GM19463 (cell line): ENCODE measurements at regions not wholly inside any gene's neighbourhood (a gene's known extent, or its start where the extent isn't known, plus 50 kb on each side); places are given as distances from the start of the nearest gene placed in this dataset.
"Not testable (repeated sequence)": the region's sequence is repeated elsewhere in the genome, so short reads cannot be mapped to it uniquely, and the experiment has no call there.

Source experiments
- ATAC-seq: cut with Tn5 transposase; IDR thresholded peaks from one replicate; pipeline ENCODE4 v1.9.1; 2021; ENCODE audit warnings: mild to moderate bottlenecking, moderate library complexity; ENCODE audit not compliant: unreplicated experiment

GRCh38 chr9:2439957-2440356 lies 181.6 kb upstream of the VLDLR start:
- ATAC-seq = no peak

- ATAC-seq = not testable (repeated sequence)
These were observed 177.7 kb upstream of the VLDLR start for GRCh38 chr9:2443933-2444332.

DNA sequence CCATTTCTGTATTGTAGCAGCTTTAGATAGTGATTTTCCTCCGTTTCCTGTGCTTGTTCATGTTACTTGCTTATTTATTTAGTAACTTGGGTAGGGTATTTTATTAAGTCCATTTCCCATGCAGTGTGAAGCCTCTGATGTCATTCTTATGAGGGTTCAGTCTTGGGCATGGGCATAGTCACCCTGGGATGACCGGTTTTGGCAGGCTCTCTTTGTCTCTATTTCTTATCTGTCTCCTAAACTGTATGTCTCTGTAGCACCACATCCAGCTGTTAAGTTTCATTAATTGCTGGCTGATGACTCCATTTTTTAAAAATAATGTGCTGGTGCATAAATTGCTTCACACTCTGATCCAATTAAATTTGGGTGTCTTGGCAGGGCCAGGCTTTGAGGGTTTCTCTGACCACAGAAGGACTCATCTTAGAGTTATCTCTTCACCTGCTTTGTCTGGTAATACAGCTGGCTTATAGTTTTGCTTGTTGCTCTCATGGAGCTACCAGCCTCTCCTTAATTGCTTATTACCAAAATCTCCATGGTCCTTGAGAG lies 173.3 kb upstream of the VLDLR start:
- no peak for ATAC-seq

DNA sequence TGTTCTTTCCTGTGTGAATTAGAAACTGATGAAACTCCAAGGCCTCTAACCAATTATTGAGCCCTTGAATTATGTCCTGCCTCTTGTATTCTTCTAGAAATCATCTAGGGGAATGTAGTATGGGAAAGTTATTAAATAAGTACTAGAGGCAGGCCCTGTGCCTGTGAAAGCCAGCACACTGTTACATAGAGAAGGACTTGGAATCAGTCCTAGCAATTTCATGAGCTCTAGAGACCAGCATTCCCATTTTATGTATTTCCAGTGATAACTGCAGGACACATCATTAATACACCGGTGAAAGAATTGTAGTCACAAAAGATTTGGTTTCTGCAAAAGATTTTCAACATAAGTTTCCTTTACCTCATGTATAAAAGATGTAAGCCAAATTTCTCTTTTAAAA lies 168.5 kb upstream of the VLDLR start:
- no peak for ATAC-seq

DNA sequence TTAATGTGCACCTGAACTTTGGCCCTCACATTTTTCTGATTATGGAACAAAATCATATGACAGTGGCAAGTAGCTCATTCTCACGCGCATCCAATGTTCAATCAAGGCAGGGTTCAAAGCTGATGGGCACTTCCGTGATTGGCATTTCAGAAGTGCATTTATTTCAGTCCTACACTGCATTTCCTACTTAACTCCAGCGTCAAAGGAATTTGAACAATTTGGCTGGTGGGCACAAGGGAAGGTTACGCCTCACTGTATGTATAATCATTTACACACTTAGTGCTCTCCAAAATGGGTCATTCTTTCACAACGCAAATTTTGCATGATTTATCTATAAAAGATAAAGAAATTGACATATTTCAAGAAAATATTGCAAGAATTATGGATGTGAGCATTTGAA lies 167.9 kb upstream of the VLDLR start:
- ATAC-seq = no peak

GRCh38 chr9:2459756-2460155 lies 161.8 kb upstream of the VLDLR start:
- no peak for ATAC-seq

DNA sequence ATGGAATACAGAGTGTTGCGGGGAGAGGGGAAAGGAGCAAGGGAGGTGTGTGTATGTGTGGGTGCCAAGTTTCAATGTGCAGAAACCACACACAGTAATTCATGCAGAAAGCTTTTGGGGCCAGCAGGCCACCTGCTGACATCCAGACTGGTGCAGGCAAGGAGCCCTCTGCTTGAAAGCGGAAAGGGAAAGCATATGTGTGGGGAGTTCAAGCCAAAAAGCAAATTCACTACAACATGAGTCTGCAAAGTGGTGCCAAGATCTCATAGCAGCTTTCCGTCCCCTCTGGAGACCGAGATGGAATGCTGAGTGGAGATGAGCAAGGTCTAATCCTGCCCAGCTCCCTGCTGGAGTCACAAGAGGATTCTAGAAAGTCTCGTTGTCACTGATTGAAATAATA lies 159.7 kb upstream of the VLDLR start:
- ATAC-seq = no peak

DNA sequence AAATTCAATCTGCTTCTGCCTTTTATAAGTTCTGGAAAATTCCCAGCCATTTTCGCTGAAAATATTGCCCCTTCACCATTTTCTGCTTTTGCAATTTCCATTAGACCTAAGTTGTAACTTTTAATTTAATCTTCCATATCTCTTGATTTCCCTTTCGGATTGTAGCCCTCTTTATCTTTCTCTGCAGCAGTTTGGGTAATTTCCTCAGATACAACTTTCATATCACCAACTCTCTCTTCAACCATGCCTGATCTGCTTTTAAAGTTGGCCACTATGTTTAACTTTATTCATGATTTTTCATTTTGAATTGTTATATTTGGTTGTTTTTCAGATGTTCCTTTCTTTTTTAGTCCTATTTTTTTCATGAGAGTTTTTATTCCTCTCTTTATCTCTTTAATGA lies 157.0 kb upstream of the VLDLR start:
- ATAC-seq = no peak

DNA sequence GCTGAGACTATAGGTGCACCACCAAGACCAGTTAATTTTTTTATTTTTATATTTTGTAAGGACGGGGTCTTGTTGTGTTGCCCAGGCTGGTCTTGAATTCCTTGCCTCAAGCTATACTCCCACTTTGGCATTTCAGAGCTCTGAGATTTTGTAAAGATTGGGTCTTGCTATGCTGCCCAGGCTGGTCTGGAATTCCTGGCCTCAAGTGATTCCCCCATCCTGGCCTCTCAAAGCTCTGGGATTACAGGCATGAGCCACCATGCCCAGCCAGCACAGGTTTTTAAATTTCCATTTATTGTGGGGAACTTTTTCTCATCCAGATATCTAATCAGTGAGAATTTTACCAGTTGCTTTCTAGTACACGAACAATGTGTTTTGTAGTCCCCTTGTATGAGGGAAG lies 156.1 kb upstream of the VLDLR start:
- no peak for ATAC-seq

- peak; percentile 98 for ATAC-seq
These were observed 155.6 kb upstream of the VLDLR start for GRCh38 chr9:2465921-2466460.

GRCh38 chr9:2466703-2467102 lies 154.9 kb upstream of the VLDLR start:
- no peak for ATAC-seq

GRCh38 chr9:2469681-2470221 lies 151.8 kb upstream of the VLDLR start:
- ATAC-seq = peak; percentile 28

GRCh38 chr9:2473681-2474080 lies 147.9 kb upstream of the VLDLR start:
- ATAC-seq = no peak

GRCh38 chr9:2477755-2478154 lies 143.8 kb upstream of the VLDLR start:
- no peak for ATAC-seq

DNA sequence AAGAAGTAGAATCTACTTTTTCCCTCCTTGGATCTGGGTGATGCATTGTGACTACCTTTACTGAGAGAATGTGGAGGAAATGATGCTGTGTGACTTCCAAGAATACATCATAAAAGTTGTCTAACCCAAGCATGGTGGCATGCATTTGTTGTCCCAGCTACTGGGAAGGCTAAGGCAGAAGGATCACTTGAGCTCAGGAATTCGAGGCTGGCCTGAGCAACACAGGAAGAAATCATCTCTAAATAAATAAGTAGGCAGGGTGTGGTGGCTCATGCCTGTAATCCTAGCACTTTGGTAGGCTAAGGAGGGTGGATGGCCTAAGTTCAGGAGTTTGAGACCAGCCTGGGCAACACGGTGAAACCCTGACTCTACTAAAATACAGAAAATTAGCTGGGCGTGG lies 143.2 kb upstream of the VLDLR start:
- ATAC-seq = no peak

DNA sequence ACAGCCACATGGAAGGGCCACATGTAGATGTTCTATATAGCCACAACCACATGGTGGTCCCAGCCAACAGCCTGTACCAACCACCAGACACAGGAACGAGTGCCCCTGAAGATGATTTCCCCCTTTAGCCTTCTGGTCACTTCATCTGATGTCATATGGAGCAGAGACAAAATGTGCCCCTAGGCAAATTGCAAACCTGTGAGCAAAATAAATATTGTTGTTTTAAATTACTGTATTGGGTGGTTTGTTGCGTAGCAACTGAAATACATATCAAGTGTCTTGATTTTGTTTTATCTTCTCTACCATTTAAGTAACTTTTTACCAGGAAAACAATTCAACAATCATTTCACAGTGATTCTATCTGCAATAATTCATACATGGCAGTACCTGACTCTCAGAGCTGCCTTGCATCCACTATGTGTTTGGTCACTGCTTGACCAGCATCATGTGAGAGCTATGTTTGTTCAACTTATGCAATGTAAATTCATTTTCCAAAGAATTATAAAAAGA lies 142.5 kb upstream of the VLDLR start:
- ATAC-seq = no peak

DNA sequence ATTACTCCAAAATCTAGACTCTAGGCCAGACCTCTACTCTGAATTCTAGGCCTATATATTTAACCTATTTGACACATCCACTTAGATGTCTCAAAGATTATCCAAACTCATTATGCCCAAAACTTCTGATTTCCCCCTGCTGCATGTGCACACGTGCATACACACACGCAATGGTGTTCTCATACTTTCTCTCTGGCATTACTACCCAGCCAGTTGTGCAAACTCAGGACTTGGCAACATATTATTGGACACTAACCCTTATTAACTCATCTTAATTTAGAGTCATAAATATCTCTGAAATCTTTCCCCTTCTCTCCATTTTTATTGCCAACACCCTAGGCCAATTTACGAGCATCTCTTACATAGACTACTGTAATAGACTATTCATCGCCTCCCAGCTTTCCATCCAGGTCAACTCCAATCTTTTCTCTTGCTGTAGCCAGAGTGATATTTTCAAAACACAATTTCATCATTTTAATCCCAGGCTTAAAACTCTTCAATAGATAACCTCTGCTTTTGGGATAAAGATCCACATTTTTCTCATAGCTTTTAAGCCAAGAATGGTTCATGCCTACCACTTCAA lies 141.2 kb upstream of the VLDLR start:
- no peak for ATAC-seq

- no peak for ATAC-seq
These were observed 140.4 kb upstream of the VLDLR start for GRCh38 chr9:2481216-2481615.

- ATAC-seq = no peak
These were observed 134.6 kb upstream of the VLDLR start for GRCh38 chr9:2486988-2487387.

DNA sequence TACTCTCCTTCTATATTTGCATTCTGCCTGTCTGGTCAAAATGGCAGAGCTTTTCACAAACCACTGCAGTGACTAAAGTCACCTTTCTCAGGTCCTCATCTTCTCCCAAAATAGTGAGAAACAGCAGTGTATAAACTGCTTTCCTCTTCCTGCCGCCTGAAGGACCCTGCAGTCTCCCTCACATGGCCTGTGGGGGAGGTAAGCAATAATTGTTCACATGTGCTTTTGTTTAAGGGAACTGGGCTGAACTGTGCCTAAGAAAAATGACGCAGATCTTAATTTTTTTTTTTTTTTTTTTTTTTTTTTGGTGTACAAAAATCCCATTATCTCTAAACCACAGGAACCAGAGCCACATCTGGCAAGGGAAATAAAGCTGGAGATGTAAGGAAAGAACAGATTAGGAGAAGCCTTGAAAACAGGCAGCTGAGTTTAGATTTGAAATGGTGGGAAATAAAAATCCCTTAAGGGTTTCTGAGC lies 131.7 kb upstream of the VLDLR start:
- ATAC-seq = no peak

DNA sequence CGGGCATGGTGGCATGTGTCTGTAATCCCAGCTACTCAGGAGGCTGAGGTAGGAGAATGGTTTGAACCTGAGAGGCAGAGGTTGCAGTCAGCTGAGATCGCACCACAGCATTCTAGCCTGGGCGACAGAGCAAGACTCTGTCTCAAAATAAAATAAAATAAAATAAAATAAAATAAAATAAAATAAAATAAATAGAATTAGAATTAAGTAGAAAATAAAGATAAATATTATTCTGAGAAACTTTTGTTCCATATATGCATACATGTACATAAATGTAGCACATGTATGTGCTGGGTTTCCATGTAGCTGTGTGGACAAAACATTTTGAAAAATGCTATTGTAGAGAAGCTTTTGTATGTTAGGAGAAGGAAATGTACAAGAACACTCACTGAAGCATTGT lies 129.4 kb upstream of the VLDLR start:
- no peak for ATAC-seq

GRCh38 chr9:2493109-2493508 lies 128.5 kb upstream of the VLDLR start:
- no peak for ATAC-seq
